HuH-7 (cell line): ENCODE measurements at regions not wholly inside any gene's neighbourhood (a gene's known extent, or its start where the extent isn't known, plus 50 kb on each side); places are given as distances from the start of the nearest gene placed in this dataset.

Source experiments
- DNase-seq: peaks from one replicate; pipeline ENCODE4 v3.0.0; 2011; ENCODE audit warnings: low spot score

DNA sequence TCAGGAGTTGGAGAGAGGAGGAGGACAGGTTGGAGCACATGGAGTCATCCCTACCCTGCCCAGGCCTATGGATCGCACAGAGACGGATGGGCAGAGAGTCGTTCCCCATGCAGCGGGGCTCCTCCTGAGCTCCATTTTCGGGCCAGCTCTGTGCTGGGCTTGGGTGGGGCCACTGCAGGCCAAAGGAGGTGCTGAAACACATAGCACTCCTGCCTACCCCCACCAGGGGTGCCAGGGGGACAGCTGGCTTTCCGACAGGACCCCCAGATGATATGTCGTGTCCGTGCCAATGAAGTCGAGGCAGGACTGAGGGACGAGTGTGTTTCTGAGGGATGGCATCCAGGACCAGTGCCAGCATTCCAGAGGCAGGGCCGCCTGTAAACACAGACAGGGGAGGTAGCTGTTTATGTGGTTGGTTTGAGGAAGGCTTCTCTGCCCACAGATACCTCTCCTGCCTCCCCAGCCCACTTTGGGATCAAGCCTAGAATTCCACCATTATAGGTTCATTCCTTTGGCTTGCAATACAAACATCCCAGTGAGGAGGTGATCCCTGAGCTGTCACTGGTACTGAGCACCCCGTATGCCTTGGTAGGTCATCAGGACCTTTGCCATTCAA, 116.6 kb downstream of the GLI2 start:
- no peak for DNase-seq

DNA sequence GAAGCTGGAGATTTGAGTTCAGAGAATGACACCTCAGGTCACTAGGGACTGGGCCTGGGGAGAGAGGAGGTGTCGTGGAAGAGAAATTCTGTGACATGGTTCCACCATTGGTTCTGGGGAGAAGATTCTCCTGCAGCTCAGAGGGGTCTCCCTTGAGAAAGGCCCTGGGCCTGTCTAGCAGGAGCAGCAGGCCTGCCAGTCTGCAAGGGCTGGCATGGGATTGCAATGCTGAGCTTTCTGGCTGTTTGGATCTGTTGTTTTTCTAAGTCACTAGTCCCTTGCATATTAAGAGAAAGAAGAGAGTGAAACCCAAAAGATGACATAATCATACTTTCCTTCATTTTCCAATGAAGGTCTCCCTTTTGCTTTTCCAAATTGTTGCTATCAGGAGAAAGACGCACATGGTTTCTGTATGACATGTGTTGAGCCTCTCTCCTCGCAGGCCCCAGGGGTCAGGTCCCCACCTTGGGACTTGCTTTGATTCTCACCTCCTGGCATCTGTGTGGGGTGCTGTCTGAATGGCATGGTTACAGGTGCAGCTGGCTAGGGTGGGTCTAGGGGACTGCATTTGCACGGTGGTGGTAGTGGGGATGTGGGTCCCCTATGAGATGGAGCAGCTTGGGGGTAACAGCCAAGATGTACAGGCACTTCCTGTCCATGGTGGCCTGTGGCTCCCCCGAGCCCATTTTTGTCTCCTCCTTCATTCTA, 117.8 kb downstream of the GLI2 start:
- no peak for DNase-seq

DNA sequence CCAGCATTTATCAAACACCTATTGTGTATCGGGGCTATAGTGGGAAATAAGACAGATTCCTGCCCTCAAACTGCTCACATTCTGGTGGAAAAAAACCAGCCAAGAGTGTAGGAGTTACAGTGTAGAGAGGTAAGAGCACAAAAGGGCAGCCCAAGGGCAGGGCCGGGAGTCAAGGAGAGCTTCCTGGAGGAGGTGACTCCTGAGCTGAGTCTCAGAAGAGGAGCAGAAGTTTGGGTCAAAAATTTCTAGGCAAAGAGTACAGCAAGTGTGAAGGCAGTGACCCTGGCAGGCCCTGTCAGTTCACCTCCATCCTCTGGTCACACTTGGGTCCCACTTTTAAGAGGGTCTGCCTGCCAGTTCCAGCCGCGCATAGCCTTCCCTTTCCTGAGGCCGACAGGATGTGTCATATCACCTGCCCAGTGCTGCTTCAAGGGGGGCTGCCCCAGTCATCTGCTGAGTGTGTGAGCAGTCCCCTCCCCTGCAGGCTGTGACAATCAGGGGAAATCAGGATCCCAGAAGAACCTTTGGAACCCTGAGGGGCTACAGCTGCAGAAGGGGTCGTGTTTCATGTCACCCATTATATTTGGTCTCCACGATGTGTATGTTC, 118.4 kb downstream of the GLI2 start:
- DNase-seq: no peak

DNA sequence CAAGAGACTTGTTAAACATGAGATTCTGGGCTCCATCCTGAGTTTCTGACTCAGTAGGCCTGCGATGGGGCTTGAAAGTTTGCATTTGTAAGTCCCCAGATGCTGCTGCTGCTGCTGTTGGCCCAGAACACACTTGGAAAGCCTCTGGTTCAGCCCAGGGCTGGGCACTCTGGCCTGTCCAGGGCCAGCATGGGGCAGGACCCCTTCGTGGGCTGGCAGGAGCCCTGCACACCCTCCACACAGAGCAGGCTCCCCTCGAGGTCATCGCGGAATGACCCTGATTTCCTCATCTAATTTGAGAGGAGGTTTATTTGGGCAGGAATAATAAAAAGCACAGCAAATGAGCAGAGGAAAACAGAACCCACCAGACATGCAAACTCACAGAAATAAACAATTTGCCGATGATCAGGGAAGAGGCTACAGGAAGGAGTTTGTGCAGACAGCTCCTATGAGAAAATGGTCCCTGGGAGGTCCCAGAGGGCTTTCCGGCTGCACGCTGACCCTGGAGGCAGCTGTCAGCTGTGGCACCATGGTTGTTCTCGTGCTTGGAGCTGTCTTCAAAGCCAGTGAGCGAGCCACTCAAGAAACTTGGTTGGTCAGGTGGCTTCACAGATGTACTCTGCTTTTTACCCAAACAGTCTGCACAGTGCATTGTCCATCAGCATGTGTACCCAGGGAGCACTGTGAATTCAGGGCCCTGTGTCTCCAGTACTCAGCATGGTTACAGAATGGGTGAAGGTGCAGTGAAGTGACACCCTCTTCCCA, 119.3 kb downstream of the GLI2 start:
- DNase-seq: no peak

DNA sequence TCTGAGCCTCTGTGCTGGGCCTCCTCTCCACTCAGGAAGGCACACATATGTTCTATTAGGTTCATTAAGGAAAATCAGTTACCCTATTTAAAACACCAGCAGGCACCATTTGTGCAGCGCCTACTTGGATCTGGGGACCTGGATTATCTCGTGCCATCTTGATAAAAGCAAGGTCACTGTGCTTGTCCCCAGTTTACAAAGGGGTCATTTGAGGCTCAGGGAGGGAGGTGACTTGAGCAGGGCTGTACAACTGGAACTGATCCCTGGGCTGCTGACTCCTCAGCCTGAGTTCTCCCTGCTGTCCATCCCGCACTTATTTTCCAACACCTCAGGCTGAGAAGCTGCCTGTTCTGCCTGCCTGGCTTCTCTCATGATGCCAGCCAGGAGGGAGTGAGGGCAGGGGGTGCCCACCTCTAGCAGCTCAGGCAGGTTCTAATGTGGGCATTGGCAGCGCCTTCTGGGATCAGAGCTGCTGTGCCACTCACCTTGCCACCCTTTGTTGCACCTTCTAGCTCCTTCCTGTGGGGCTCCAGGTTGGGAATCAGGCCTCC, 120.3 kb downstream of the GLI2 start:
- DNase-seq: no peak

DNA sequence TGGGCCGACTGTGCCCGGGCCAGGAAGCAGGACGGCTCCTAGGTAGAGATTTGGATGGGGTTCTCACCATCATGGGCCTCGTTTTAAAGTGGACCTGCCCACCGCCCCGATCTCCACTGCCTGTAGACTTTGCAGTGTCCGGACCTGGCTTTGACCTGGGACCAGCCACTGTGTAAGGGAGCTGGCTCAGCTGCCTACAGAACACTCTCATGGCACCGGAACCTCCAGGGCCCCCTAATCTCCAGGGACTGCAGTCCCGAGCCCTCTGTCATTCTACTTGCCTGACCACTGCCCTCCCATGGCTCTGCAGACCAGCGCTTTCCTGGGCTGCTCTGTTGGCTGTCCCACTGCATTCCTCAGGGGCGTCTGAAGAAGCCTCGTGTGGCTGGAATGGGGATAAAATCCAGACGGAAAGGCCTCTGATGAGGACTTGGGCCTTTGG, 120.8 kb downstream of the GLI2 start:
- DNase-seq: no peak

DNA sequence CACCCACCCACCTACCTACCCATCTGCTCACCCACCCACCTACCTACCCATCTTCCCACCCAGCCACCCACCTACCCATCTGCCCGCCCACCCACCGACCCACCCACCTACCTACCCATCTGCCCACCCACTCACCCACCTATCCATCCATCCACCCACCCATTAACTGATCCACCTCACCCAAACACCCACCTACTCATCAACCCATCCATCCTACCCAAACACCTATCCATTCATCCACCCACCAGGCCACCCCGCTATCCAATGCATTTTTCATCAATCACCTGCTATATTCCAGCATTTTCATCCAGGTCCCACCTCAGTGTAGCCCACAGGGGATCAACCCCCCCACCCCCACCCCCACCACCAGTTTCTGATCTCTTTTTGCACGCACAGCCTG, 121.8 kb downstream of the GLI2 start:
- DNase-seq: no peak

DNA sequence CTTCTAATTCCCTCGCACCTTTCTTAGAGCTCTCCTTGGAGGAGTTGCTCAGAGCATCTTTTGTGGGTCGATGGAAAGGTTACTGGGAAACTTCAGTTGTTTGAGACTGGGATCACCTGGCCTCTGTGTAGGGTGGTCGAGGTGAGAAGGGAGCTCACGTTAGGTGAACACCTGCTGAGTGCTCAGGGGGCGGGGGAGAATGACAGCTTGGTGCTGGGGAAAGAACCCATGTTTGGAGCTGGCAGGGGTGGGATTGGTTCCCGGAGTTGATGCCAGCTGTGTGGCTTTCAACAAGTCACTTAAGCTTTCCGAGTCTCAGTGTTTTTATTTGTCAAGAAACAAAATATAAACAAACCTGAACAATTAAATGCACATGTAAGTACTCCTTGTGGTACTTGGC, 122.3 kb downstream of the GLI2 start:
- no peak for DNase-seq

DNA sequence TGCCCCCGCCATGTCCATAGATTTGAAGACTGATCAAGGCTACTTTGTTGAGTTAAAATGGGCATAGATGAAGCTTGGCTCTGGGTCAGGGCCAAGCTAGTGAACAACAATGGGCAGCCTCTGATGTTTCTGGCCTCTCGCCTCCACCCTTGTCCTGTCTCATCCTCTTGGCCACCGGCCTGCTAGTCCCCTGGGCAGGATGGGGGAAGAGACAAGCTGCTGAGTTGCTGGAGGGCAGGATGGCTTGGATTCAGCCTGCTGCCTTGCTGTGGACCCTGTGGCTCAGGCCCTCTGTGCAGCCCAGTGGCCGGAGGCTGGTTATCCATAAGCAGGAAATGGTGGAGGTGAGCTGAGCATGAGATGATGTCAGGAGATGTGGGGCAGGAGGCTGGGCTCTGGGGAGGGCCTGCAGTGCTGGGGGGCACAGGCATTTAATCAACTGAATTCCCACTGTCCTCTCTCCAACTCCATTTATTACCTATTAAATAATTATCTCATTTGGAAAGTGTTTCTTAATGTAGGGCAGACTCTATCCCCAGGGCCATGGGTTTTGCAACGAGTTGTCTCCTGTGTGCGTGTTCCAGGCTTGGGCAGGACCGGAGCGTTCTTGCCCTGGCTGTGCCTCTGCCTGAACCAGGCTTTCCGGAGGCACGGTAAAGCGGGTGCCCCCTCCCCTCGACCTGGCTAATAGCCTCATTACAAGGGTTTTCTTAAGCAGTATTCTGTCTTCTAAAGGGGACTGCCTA, 122.9 kb downstream of the GLI2 start:
- no peak for DNase-seq

DNA sequence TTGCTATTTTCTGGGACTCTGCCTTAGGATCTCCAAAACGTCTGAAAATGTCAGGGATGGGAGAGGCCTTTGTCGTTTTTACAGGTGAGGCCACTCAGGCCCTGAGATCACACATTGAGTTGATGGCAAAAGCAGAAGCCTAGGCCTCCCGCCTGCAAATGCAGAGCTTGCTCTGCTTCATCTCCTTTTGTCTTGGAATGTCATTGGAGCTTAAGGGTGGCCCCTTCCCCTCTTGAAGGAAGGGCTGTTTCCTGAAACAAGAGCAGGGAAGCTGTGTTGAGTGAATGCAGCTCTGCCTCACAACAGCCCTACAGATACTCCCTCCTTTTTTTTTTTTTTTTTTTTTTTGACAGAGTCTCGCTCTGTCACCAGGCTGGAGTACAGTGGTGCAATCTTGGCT, 123.5 kb downstream of the GLI2 start:
- no peak for DNase-seq

DNA sequence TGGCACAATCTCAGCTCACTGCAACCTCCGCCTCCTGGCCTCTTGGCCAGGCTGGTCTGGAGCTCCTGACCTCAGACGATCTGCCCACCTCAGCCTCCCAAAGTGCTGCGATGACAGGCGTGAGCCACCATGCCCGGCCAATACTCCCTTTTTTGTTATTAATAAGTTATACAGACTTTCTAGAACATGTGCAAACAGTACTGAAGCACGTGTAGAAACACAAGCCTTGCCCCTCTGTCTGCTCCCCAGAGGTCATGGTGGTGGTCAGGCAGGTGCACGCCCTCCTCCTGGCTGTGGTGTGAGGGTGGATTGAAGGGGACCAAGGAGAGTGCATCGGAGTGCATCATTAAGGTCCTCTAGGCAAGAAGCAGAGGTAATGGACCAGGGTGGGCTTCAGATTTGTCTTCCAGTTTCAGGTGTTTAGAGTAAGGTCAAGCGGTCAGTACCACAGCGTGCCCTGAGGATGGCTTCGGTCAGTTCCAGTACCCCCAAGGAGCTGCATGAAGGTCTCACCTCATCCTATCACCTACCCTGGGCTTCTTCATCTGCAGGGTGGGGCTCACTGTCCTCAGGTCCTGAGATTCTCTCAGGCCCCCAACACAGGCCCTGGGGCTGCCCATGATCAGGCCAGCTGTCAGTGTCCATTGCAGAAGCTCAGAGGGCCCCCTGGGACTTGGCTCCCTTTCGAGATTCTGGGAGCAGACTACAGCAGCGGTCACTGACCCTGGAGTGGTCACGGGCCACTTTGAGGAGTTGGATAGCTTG, 124.3 kb downstream of the GLI2 start:
- DNase-seq: no peak

DNA sequence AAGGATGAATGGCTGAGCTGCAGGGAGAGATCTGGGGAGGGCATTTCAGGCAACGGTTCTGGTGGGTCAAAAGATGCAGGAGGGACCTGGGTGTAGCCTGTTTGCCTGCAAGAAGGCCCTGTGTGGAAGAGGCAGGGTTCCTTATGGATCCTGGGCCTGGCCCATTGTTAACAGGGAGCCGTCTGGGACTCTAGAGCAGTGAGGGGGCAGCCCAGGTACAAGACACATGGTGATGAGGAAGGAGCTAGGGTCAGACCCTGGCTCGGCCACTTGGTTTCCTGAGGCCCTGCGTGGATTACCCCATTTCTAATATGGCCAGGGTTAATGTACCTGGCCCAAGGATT, 124.9 kb downstream of the GLI2 start:
- DNase-seq: no peak

DNA sequence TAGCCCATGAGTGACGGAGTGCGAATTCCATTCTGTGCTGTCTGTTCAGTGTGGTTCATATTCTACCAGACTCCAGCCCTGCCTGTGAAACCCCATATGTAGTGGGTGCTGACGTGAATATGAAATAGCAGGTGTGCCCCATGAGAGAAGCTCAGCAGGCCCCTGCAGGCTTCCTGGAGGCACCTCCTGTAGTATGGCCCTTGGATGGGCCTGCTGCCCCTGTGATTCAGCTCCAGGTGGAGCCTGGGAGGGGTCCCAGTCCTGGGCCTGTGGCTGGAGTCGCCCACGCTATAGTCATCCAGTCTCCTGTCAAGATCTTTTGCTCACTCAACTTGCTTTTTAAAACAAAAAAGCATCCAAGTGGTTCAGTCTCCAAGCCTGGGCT, 125.5 kb downstream of the GLI2 start:
- no peak for DNase-seq

DNA sequence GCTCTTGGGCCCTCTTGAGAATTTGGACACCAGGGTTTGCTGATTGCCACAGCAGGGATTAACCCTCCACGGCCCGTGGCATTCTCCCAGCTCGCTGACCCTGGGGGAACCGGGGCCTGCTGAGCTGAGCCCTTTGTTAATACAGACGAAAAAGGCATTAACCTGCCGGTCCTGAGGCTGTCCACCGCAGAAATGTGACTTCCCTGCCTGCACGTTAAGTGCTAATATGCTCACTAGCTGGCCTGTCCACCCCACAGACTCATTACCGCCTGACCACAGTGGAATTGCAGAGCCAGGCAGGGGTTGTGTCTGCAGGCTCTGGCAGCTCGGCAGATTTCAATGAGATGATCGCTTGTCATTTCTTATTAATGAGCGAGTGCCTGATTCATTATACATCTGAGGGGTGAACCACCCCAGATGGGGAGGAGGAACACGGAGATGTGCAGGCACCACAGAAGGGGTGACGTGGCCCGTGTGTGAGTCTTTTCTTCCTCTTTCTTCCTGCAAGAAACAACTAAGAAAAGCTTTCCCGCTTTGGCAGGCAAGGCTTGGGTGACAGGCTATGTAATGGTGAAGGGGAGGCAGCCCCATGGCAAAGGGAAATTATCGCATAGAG, 126.0 kb downstream of the GLI2 start:
- no peak for DNase-seq

DNA sequence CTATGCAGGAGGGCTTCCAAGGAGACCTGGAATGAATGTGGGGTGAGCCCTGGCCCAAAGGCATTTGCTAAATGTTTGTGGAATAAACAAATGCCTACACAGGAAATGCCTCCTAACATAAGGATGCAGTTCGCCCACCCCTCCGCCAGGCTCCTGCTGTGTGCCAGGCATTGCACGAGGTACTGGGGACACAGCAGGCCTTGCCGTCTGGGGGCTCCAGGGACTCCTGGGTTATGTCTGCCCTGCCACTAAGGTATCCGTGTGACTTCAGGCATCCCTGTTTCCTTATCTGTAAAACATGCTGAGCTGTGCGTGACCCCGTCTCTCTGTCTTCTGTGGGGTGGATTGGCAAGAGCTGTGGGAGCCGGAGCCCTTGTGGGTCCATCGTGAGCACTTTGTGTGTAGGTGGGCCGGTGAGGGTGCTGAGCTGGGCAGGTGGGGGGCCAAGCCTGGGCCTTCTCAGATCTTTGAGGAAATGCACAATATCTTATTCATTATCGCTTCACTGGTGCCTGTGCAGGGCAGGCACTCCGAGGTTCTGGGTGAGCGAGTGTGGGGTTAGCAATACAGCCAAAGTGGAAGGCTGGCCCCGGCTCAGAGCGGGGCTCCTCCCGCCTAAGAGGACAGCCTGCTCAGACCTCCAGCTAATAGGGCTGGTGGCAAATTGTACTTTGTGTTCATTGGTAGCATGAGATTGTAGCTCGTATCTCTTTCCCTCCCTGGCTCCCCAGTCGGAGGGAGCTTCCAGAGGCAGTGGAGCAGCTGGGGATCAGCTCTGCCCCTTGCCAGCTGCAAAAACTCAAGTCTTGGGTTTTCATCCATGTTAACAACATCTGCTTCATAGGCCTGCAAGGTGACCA, 126.8 kb downstream of the GLI2 start:
- no peak for DNase-seq

DNA sequence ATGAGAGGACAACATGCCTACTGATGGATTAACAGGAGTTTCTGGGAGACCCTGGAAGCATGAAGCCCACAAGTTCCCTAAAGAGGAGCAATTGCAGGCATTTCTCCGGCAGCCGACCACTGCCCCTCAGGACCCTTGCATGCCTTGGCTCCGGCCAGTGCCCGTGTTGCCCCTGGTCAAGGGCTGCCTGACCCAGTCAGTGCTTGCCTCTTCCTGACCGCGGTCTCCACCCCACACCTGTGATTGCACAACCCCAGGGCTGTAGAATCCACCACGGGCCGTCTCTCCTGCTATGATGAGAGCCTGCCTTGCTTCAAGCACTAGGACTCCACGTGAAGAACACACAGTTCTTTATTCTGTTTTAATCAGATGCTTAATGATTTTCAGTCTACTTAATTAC, 127.5 kb downstream of the GLI2 start:
- DNase-seq: no peak

DNA sequence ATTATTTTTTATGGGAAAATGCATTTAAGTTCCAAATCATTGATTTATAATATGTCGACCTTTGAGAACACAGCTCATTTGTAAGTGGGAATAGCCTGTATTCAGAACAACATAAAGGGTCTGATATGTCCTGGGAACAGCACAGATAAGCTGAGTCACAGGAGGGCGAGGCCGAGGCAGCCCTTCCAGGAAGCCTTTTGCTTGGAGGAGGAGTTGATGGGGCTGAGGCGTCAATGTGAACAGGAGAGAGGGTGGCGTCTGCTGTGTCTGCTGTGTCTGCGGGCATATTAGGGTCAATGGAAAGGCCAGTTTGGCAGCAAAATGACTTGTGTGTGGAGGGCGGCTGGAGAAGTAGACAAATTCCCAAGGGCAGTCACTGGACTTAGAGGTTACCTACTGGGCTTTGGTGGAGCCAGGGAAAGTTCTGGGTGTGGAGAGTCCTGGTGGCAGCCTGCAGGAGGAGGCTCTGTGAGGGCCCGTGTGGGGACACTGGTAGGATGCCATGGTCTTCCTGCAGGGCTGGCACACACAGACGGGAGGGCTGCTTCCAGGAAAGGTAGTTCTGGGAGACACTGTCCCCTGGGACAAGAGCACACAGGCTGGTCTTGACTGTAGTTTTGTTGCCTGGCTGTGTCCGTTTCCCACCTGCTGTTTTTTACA, 128.1 kb downstream of the GLI2 start:
- no peak for DNase-seq

DNA sequence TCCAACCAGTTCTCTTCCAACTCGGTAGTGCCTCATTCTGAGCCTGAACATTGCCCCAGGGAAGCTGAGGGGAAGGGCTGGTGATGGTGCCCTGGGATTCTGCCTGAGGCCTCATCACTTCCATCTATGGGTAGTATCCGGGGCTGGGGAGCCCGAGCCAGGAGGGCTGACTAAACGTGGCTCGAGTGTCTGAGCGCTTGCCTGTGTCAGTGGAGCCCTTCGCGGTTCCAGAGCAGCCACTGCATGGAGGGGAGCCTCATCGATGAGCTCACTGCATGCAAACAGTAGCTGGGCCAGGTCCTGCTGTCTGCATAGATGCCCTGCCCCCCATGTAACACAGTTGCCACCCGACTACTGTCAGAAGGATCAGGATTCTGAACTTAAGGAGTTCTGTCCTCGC, 129.3 kb downstream of the GLI2 start:
- DNase-seq: no peak

DNA sequence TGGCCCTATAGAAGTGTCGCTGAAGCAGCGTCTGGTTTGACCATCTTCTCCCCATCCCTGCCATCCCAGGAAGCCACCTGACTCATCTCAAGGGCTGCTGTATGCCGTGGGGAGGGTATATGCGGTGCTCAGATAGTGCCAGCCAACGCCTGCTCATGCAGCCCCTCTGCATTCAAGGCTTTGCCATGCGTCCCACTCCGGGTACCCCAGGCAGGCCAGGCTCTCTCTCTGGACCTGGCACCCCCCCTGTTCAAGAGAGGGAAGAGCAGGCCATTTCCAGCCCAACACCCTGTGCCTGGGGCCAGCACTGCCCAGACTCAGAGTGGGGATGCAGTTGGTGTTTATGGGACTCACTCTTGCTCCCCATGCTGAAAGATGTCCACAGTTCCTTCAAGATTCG, 130.0 kb downstream of the GLI2 start:
- no peak for DNase-seq
